CD1c-positive myeloid dendritic cell (primary cell): ENCODE measurements at regions not wholly inside any gene's neighbourhood (a gene's known extent, or its start where the extent isn't known, plus 50 kb on each side); places are given as distances from the start of the nearest gene placed in this dataset.
A peak's percentile ranks its signal among the peaks of the same experiment; 100 is the strongest.
"Not testable (repeated sequence)": the region's sequence is repeated elsewhere in the genome, so short reads cannot be mapped to it uniquely, and the experiment has no call there.

Experiments
- DNase-seq: peaks from one replicate; pipeline ENCODE4 v3.0.0-alpha.2; 2016; ENCODE audit errors: extremely low spot score

GRCh38 chr10:9097206-9097990 is 1042.9 kb downstream of the GATA3 start:
- peak; percentile 4 for DNase-seq

GRCh38 chr10:9097991-9098306 is 1043.5 kb downstream of the GATA3 start:
- no peak for DNase-seq

GRCh38 chr10:9102026-9102425 is 1047.5 kb downstream of the GATA3 start:
- DNase-seq, result no peak

GRCh38 chr10:9103301-9103700 is 1048.8 kb downstream of the GATA3 start:
- DNase-seq, result no peak

GRCh38 chr10:9111976-9112375 is 1057.5 kb downstream of the GATA3 start:
- no peak for DNase-seq

DNA sequence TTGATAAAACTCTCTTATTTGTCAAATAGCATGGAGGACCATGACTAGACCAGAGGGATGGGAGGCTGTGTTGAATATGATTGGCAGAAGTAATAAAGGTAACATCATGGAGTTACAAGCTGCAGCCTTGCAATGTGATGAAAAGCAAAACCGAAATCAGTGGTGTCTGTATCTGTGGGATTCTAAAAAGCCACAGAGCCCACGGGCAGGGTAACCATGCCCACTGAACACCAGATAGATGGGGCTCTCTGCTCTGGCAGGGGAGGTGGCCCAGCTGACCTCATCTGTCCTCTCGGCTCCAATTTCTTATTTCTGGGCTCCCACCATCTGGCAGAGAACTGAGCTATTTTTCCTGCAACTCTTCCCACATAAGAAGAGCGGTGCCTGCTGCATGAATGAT is 1072.2 kb downstream of the GATA3 start:
- DNase-seq, result no peak

- DNase-seq, result no peak
Measured at GRCh38 chr10:9137368-9137767, 1082.9 kb downstream of the GATA3 start.

GRCh38 chr10:9138829-9139228 is 1084.3 kb downstream of the GATA3 start:
- not testable (repeated sequence) for DNase-seq

- no peak for DNase-seq
Measured at GRCh38 chr10:9140373-9140772, 1085.9 kb downstream of the GATA3 start.

- no peak for DNase-seq
Measured at GRCh38 chr10:9147475-9147874, 1093.0 kb downstream of the GATA3 start.

GRCh38 chr10:9149134-9149533 is 1094.6 kb downstream of the GATA3 start:
- DNase-seq, result no peak

DNA sequence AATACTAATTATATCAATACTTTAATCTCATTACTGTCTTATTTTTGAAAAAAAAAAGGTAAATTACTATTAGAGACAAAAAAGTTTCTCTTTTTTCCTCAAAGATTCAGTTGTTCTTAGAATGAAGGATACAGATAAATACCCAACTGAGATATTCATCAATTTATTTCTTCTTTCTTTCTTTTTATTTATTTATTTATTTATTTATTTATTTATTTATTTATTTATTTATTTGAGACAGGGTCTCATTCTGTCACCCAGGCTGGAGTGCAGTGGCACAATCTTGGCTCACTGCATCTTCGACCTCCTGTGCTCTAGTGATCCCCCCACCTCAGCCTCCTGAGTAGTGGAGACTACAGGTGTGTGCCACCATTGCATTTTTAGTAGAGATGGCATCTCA is 1098.6 kb downstream of the GATA3 start:
- DNase-seq, result not testable (repeated sequence)

GRCh38 chr10:9157656-9158055 is 1103.2 kb downstream of the GATA3 start:
- no peak for DNase-seq

GRCh38 chr10:9158675-9159074 is 1104.2 kb downstream of the GATA3 start:
- DNase-seq, result no peak

GRCh38 chr10:9160275-9160674 is 1105.8 kb downstream of the GATA3 start:
- DNase-seq, result no peak

DNA sequence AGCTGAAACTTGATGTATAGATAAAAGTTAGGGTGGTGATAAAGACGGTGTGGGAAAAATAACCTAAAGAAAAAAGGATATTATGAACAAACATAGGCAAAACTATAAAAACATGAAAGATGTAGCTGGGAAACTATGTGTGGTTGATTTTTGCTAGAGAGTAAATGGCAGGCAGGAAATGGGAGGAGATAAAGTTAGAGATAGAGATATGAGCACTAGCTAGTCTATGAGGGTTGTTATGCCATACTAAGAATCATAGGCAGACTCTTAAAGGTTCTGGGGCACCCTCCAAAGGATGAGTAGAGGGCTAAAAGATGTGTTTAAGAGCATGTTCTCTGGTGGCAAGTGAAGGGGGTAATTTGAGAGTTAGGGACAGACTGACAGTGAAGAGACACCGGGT is 1109.2 kb downstream of the GATA3 start:
- DNase-seq, result no peak

DNA sequence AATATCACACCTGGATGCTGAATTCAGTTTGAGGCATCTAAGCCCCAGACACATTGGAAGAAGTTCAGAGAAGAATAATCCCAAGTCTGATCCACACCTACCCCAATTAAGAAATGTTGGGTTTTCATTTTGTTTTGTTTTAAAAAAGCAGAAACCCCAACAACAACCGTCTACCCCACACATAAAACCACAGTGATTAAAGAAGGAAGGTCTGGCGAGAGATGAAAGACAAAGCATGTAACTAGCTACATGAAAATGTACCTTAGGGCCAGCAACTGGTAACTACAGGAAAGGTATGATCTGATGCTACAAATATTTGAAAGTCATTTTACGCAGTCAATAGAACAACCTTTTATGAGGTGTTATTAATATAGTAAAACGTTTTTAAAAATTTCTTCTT is 1112.3 kb downstream of the GATA3 start:
- no peak for DNase-seq

GRCh38 chr10:9172276-9172675 is 1117.8 kb downstream of the GATA3 start:
- no peak for DNase-seq

DNA sequence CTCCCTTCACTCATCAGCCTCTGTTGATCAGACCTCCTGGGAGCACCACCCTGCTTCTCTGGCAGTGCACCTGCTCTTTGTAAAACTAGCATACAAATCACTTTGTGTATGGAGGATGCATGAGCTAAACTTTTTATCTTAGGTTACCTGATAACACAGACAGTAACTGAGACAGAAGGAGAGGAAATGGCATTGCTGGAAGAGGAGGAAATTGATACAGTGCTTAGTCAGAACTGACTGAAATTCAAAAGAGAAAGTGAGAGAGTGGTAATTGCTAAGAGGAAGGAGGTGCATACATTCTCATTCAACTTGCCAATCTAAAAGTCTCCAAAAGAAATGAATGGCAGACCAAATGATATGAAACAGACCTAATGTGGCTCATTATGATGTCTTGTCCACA is 1120.7 kb downstream of the GATA3 start:
- no peak for DNase-seq

DNA sequence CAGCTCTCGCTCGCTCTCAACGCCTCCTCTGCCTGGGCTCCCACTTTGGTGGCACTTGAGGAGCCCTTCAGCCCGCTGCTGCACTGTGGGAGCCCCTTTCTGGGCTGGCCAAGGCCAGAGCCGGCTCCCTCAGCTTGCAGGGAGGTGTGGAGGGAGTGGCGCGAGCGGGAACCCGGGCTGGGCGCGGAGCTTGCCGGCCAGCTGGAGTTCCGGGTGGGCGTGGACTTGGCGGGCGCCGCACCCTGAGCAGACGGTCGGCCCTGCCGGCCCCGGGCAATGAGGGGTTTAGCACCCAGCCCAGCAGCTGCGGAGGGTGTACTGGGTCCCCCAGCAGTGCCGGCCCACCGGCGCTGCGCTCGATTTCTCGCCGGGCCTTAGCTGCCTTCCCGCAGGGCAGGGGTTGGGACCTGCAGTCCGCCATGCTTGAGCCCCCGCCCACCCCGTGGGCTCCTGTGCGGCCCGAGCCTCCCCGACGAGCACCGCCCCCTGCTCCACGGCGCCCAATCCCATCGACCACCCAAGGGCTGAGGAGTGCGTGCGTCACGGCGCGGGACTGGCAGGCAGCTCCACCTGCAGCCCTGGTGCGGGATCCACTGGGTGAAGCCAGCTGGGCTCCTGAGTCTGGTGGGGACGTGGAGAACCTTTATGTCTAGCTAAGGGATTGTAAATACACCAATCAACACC is 1128.9 kb downstream of the GATA3 start:
- DNase-seq, result not testable (repeated sequence)

GRCh38 chr10:9188022-9188810 is 1133.7 kb downstream of the GATA3 start:
- DNase-seq, result no peak

GRCh38 chr10:9189448-9189847 is 1135.0 kb downstream of the GATA3 start:
- DNase-seq, result no peak

DNA sequence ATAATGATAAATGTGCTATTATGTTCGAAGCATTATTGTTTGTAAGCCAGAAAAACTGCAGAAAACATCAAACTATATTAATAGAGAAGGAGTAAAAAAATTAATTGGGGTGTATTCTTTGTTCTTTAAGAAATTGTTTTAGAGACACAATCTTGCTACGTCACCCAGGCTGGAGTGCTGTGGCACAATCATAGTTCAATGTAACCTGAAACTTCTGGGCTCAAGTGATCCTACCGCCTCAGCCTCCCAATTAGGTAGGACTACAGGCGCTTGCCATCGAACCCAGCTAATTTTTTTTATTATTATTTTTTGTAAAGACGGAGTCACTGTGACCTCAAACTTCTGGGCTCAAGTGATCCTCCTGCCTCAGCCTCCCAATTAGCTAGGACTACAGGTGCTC is 1138.6 kb downstream of the GATA3 start:
- DNase-seq, result no peak
